Stimulated activated CD4-positive, alpha-beta T cell treated with anti-CD3 and anti-CD28 coated beads, TNF-alpha, amount 100 ng/mL, for 48 hours (primary cell): ENCODE measurements at regions not wholly inside any gene's neighbourhood (a gene's known extent, or its start where the extent isn't known, plus 50 kb on each side); places are given as distances from the start of the nearest gene placed in this dataset.
"Not testable (repeated sequence)": the region's sequence is repeated elsewhere in the genome, so short reads cannot be mapped to it uniquely, and the experiment has no call there.

Experiments used
- DNase-seq, 3 donors: peaks; one replicate each; pipeline ENCODE4 v3.0.0-alpha.2; 2020; ENCODE audit warnings: low read depth in 3 of 3

DNA sequence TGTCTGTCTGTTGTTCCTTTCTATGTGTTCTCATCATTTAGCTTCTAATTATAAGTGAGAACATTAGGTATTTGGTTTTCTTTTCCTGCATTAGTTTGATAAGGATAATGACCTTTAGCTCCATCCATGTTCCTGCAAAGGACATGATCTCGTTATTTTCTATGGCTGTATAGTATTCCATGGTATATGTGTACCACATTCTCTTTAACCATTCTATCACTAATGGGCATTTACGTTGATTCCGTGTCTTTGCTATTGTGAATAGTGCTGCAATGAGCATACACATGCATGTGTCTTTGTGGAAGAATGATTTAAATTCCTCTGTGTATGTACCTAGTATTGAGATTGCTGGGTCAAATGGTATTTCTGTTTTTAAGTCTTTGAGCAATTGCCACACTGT lies 1799.7 kb downstream of the SLITRK5 start:
- no peak for DNase-seq

DNA sequence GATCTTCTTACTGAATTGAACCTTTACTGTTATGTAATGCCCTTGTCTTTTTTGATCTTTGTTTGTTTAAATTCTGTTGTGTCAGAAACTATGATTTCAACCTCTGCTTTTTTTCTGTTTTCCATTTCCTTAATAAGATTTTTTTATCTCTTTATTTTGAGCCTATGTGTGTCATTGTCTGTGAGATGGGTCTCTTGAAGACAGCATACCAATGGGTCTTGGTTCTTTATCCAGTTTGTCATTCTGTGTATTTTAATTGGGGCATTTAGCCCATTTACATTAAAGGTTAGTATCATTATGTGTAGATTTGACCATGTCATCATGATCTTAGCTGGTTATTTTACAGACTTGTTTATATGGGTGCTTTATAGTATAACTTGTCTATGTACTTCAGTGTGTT lies 1803.3 kb downstream of the SLITRK5 start:
- DNase-seq, result no peak

DNA sequence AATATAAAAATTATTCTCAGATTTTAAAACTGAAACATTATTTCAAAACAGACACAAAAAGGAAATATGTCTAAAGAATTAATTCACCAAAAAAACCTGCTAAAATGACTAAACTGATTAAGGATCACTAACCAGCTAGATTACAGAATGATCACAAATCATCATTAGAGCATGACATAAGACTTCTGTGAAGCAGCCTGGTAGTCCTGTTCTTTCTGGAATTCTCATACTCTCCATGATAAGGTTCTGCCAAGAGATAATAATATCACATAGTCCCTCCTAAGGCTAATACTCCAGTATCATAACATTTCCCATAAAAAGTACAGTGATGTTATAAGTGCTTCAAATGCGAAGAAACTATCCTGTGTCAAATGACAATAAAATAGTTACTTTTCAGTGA lies 1814.9 kb downstream of the SLITRK5 start:
- no peak for DNase-seq

DNA sequence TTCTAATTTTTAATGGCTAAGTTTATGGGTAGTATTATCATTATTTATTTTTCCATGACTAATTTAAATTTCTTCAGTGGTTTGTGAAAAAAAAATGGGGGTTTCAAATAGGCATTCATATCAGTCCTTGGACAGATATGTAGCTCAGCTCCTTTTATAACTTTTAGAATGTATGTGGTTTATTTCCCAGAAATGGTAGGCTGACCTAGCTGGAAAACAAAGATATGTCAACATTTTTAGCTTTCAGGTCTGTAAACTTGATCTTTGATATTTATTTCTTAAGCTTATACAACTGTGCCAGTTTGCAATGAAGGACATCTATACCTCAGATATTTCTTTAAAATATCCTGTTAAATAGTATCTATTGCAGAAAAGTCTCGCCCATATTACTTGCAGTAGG lies 1815.5 kb downstream of the SLITRK5 start:
- no peak for DNase-seq

DNA sequence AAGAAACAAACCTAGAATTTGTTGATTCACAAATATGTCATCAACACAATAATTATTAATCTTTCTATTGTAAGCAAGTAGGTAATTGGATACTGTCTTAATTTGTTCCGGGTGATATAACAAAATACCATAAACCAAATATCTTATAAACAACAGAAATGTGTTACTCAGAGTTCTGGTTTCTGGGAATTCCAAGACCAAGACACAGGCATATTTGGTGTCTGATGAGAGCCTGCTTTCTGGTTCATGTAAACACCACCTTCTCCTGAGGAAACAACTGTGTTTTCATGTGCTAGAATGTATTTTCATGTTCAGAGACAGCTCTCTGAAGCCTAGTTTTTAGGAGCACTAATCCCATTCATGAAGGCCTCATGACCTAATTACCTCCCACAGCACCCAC lies 1819.5 kb downstream of the SLITRK5 start:
- DNase-seq, result no peak

DNA sequence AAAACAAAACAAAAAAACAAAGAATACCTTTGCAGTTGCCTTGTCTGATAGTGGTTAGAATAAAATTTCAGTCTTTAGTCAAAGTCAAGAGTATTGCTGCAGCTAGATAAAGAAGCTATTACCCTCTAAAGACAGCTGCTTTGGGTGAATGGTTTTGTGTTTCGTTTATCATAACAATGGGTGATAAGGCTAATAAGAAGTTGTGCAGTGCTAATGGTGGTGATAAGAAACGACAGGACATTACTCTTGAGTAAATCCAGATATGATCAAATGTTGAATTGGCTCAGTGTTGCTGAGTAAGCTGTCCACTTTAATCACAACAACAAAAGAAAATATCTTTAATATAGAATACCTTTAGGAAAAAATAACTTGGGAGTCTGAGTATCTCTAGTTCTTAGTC lies 1825.3 kb downstream of the SLITRK5 start:
- no peak for DNase-seq

DNA sequence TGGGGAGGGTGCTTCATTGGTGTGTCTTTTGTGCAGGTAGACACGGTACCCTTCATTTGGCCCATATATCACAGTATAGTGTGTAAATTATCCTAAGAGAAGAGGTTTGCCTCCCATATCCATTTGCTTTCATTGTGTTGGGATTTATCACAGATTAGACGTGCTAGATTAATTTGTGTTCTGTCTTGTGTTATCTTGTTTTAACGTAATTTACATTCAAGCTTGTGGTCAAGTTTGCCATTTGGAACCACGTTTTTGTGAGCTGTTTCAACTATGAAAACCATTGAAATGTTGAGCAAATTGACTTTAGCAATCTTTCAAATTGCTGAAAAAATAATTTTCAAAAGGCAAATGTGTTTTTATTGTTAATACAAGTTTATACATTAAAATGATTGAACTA lies 1826.5 kb downstream of the SLITRK5 start:
- no peak for DNase-seq

DNA sequence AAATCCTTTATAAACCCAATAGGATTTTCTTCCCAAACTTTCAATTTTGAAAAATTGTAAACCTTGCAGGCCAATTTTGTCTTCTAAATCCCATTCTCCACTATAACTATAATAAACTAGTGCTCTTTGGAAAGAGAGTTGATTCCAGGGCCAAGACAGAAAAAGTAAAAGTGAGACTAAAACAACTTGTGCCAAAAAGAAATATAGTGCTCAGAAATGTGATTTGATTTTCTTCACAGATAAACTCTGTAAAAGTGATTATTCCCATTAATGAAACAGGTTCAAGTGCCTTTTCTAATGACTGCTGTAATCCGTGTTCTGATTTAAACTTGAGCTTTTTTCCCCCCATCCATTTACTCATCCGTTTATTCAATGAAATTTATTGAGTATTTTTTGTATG lies 1831.1 kb downstream of the SLITRK5 start:
- DNase-seq, result no peak

DNA sequence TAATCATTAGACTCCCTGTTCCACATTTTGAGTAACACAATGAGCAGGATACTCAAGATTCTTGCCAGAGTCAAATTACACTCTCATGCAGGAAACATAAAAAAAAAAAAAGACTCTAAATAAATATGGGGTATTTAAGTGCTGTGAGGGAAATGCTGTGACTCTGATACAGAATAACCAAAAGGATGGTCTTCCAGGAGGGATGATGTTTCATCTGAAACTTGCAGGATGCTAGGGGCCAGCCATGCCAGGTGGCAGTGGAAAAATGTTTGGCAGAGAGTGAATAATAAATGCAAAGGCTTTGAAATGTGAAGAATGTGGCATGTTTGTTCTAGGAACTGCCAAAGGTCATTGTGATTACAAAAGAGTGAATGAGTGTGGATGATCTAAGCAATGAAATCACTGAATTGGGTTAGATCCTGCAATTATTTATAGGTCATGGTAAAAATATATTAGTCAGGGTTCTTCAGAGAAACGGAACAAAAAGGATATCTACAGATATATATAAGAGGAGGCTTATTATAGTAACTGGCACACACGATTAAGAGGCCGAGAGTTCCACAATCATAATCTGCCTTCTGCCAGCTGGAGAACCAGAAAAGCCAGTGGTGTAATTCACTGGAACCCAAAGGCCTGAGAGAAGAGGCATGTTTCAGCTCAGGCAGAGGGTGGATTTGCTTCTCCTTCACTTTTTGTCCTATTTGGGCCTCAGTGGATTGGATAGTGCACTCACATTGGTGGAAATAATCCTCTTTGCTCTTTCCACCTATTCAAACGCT lies 1832.8 kb upstream of the MIR17HG start:
- no peak for DNase-seq

DNA sequence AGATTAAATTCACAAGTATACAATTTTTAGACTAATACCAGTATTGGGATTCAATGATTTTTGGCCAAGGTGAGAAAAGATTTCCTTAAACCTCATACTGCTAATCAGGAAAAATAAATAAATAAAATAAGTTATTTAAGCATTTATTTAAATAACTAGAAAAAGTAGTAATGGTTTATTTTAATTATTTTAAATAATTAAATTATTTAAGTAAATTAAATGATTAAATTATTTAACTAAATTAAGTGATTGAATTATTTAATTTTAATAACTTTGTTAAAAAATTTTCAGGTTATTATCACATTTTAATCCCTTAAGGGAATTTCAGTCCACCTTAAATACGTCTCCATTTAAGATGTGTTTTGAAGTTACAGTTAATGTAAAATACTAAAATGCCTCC lies 1831.5 kb upstream of the MIR17HG start:
- DNase-seq, result no peak

DNA sequence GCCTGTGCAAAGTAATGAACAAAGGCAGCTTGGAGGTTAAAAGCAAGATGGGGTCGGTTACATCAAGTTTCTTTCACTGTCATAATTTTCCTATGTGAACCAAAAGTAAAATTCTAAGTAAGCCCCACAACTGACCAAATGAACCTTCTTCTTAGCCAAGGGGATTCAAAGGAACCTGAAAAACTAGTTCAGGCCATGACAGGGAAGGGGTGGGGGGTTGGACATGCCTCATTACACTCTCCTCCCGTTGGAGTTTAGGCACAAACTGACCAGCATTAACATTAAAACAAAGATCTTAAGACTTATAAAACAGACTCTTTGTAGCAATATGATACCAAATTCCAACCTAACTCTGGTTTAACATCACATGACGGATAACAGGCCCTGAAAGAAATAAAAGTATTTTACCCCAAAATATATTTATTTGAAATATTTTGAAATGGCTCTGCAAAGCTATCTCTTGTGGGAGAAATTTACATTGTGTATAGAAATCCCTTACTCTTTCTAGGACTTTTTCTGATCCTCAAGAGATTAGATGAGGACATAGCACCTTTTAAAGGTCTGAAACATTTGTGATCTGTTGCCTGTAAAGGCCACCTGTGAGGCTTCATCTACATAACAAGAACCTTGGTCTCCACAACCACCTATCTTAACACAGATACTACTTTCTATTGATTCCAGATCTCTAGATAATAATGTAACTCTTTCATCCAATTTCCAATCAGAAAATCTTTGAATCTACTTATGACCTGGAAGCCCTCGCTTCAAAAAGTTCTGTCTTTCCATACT lies 1829.0 kb upstream of the MIR17HG start:
- no peak for DNase-seq

DNA sequence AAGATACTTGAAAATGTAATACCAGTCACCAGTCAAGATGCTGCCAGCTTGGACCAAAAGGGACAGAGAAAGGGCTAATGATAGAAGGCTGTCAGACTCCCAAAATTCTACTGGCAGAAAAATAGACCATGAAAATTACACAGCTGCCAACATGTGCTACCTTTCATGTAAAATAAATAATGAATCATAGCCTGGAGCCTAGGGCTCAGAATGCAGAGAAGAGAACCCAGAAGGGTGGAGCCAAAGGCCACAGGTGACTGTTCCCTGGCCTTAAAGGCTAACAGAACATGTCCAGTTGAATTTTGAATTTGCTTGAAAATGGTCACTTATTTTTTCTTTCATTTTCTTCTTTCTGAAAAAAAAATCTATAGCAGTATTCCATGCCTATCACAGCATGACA lies 1827.0 kb upstream of the MIR17HG start:
- DNase-seq, result no peak

DNA sequence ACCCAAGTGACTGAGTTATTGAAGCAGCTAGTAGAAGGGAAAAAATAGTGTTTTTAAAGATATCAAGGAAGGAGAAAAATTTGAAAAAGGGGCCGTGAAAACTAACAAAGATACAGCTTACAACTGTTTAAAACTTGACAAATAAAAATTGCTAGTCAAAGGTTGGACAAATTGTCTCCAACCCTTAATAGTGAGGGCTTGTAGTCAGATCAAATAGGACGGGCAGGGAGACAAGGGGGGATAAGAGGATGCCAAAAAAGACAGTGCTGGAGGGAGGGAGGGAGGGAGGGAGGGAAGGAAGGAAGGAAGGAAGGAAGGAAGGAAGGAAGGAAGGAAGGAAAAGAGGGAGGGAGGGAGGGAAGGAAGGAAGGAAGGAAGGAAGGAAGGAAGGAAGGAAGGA lies 1825.8 kb upstream of the MIR17HG start:
- not testable (repeated sequence) for DNase-seq

DNA sequence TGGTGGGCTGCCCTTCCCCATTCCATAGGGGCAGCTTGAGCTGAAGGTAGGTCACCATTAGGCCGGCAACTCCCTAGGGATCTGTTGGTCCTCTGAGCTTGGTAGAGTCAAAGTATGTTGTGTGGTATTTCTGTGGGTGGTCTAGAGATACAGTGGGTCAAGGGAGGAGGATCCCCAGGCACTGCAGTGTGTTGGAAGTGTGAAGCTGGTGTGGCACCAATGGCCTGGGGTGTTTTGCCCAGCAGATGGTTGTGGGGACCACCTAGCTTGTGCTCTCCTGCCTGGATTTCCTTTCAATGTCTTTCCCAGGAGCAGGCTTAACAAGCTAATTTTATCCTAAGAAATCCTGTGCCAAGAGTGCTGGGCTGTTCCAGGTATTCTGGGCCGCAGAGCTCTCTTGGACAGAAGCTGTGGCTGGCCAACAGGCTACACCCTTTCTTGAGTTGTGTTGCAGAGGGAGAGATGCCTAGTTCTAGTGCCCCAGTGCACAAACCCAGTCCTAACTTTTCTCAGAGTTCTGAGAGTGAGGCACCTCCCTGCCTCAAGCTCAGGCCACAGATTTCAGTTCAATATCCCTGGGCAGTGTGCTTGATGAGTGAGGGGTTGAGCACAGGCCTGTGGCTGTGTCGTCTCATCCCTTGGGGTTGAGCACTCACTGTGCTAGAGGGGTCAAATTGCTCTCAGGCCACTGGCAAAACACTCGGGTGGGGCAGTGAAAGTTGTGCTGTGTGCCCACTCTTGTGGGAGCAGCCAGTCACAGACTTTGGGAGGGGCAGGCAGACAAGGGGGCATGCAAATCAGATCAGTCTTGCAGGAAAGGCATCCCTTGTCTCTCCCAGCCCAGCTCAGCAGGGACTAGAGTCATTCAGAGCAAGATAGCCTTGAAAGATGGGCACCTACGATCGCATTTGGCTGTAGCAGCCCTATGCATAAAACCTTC lies 1806.1 kb upstream of the MIR17HG start:
- no peak for DNase-seq

DNA sequence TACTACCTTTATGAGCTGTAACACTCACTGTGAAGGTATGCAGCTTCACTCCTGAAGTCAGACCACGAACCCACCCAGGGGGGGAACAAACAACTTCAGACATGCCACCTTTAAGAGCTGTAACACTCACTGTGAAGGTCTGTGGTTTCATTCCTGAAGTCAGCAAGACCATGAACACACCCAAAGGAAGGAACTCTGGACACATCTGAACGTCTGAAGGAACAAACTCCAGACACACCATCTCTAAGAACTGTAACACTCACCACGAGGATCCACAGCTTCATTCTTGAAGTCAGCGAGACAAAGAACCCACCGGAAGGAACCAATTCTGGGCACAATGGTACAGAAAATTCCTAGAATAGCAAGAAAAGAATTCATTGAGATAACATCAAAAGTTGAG lies 1796.5 kb upstream of the MIR17HG start:
- DNase-seq, result no peak

DNA sequence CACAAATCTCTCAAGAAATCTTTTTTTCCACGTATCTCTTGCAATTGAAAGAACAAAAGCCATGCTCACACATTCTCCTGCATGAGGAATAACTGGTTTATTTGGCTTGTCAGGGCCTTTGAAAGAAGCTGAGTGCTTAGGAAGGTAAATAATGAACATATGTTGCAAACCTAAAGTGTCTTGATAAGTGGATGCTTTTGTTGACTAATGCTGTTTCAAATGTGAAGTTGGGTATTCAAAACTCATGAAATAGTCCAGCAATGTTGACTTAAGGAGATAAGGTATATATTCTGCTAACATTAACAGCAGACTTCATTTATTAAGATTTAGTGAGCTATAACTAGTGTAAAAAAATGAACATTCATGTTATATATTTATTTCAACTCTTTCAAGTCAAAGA lies 1792.7 kb upstream of the MIR17HG start:
- DNase-seq, result no peak

DNA sequence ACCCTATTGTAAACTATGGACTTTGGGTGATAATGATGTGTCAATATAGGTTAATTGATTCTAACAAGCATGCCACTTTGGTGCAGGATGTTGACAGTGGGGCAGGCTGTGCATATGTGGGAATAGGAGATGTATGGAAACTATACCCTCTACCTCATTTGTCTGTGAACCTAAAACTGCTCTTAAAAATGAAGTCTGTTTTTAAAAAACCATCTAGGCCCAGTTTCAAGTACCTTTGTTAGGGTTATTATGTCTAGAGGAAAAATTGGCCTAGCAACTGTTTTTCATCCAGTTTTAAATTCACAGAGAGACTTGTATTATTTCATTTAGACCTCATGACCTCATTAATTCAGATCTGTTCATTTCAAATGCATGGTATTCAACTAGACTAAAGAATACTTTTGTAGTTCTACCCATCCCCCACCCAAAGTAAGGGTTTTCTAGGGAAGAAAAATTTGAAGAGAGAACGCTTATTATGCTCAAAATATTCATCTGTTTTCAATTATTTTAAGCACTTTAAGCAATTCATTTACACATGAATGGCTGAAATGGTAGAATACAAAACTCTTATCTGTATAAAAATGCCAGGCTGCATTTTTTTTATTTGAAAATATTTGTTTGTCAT lies 1781.9 kb upstream of the MIR17HG start:
- DNase-seq, result no peak

DNA sequence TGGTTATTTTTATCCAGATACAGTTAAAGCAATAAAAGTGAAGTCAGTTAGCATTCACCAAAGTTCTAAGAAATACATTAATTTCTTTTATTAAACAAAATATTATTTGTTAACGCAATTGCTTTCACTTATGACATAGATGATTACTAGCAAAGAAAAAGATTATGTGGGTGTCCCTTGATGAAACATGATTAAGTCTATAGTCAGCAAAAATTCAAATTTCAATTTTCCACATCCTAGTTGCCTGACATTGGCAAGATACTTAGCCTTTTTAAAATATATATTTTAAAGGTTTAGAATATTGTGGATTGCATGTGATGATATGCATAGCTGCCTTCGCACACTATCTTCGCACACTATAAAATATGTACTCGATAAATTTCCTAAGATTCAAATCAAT lies 1780.5 kb upstream of the MIR17HG start:
- no peak for DNase-seq

DNA sequence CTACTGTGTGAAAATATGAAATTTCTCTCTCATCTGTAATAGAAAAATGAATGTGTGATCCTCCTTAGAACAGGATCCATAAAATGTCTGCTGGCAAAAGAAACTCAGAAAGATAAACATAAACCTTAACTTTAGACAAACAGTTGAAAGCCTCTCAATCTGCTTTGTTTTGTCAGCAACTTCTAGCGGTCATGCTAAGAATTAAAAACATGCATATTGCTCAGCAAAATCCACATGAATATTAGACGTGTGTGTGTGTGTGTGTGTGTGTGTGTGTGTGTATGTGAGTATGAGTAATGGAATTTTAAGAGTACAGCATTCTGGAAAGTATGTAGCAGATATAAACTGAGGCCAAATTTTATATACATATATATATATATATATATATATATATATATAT lies 1779.2 kb upstream of the MIR17HG start:
- DNase-seq, result no peak

DNA sequence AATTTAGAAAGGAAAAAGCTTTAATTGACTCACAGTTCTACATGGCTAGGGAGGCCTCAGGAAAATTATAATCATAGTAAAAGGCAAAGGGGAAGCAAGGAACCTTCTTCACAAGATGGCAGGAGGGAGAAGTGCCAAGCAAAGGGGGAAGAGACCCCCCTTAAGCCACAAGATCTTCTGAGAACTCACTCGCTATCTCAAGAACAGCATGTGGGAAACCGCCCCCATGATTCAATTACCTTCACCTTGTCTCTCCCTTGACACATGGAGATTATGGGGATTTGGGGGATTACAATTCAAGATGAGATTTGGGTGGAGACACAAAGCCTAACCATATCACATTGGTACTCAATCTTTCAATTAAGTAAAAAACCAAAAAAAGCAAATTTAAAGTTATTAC lies 1778.7 kb upstream of the MIR17HG start:
- no peak for DNase-seq

DNA sequence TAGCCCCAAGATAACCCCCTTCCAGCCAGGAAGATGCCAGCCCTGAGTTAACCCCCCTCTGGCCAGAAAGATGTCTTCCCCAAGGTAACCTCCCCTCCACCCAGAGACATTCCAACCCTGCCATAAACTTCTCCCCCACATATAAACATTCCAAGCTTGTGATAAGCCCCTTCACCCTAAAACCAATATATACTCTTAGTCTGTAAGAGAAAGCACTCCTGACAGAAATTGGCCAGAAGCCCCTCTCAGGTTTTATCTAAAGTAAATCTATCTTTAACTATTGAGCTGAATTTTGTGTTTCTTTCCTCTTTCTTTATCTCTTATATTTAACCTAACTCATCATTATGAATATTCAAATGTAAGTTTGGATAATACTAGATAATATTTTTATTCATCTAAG lies 1775.8 kb upstream of the MIR17HG start:
- no peak for DNase-seq

DNA sequence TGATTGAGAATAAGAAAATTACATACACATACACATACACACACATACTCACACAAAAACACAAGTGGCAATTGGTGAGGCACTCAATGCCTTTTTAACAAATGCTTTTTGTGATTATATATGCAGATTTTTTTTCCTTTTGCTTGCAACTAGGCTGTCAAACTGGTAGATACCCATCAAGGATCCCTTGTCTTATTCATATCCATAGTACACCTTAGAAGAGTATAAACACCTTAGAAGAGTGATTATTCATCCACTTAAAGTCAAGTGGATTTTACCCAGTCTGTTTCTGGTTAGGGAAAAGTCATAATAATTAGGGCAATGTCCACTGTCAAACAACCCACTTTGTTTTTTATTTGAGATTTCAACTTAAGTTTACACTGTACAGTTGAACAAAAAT lies 1773.4 kb upstream of the MIR17HG start:
- DNase-seq, result no peak
